ENCODE measurements at regions not wholly inside any gene's neighbourhood (a gene's known extent, or its start where the extent isn't known, plus 50 kb on each side); places are given as distances from the start of the nearest gene placed in this dataset.

DNA sequence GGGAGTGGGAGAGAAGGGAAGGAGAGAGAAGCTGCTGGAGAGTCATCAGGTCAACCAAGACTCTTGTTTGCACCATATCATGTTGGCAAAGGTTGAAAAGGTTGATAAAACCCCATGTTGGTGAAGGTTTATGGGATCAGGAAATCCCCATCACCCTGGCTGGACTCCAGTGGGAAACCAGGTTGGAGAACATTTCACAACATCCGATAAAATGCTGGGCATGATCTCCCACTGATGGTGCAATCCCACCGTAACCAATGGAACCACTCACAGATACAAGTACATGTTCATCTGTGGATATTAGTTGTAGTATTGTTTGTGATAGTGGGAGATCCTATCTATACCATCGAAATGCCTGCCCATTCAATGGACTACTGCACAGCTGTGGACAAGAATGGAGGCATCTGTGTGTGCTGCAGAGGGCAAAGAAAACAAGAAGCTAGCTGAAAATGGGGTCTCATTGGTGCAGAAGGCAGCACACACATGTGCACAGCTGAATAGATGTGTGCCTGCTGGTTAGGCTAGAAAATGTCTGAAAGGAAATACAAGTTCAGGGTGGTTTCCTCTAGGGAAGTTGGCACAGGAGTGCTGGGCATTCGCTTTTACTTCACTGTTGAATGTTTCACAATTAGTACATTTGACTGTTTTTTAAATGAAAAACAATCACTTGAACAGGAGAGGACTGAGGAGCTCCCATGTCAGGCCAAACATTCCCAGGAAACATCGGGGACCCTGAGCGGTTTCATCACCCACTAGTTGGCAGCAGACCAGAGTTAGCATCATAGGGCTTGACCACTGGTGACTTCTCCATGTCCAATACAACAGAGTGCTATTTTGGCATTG is 80.4 kb upstream of the MGMT start:
- Histone ChIP-seq H3K4me3 (replicated peaks in 1 of 3; ENCODE audit: insufficient read depth in 1 of 3, low read depth in 1 of 3, low read length in 3 of 3) (no peak overlapping the region), H3K9me1 (replicated peaks; ENCODE audit: control insufficient read depth, extremely low read depth, insufficient read depth, low read length) (no peaks in the 10 kb centered on the region), H3K9ac (replicated peaks; ENCODE audit: extremely low read depth, insufficient read depth, low read length) (no peak overlapping the region), H3K27me3 (ENCODE audit: control insufficient read depth in 2 of 2, insufficient read depth in 2 of 2, low read length in 2 of 2) (no peaks in the 10 kb centered on the region), H3K79me2 (ENCODE audit: control insufficient read depth, insufficient read depth, low read length) (no peaks in the 10 kb centered on the region), H3K27ac (ENCODE audit: insufficient read depth, low read depth, low read length) (no peak overlapping the region), H3K9me3 (replicated peaks; ENCODE audit: control insufficient read depth, insufficient read depth, low read length) (no peaks in the 10 kb centered on the region), H3K4me2 (ENCODE audit: insufficient read depth, low read length) (no peak overlapping the region), H4K20me1 (replicated peaks; ENCODE audit: control insufficient read depth, extremely low read depth, insufficient read depth, low read length) (no peaks in the 10 kb centered on the region), H2AFZ (ENCODE audit: low read depth, low read length) (no peak overlapping the region), H3K36me3 (ENCODE audit: control insufficient read depth in 2 of 2, extremely low read depth in 1 of 2, insufficient read depth in 2 of 2, low read length in 2 of 2) (no peaks in the 10 kb centered on the region), H3K4me1 (ENCODE audit: control insufficient read depth, extremely low read depth, insufficient read depth, low read length) (no peaks in the 10 kb centered on the region)
- BruUV-seq (replicated peaks): no TSS peak
- ChIA-PET CTCF (no interaction called here), POLR2A (no interaction called here)
- intact Hi-C loops (cut with micrococcal nuclease) (no loop called here), dilution Hi-C loops (cut with MboI; ENCODE audit: extremely low pct_ligation_motif_present, low sequenced_read_pairs) (no loop called here)
- TF ChIP-seq, protein P1, sequence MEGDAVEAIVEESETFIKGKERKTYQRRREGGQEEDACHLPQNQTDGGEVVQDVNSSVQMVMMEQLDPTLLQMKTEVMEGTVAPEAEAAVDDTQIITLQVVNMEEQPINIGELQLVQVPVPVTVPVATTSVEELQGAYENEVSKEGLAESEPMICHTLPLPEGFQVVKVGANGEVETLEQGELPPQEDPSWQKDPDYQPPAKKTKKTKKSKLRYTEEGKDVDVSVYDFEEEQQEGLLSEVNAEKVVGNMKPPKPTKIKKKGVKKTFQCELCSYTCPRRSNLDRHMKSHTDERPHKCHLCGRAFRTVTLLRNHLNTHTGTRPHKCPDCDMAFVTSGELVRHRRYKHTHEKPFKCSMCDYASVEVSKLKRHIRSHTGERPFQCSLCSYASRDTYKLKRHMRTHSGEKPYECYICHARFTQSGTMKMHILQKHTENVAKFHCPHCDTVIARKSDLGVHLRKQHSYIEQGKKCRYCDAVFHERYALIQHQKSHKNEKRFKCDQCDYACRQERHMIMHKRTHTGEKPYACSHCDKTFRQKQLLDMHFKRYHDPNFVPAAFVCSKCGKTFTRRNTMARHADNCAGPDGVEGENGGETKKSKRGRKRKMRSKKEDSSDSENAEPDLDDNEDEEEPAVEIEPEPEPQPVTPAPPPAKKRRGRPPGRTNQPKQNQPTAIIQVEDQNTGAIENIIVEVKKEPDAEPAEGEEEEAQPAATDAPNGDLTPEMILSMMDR (IDR thresholded peaks at IDR 0.05; ENCODE audit: extremely low read depth in 1 of 2, insufficient read depth in 1 of 2, low read depth in 1 of 2, low read length in 2 of 2): no peak
- no peak for TF ChIP-seq POLR2A (IDR thresholded peaks at IDR 0.05; ENCODE audit: low read depth, low read length)
- TF ChIP-seq FOS (IDR thresholded peaks at IDR 0.05; ENCODE audit: borderline replicate concordance, insufficient read depth, low read length): no peak
- TF ChIP-seq EZH2 (IDR thresholded peaks at IDR 0.05; ENCODE audit: borderline replicate concordance, low read depth, low read length, severe bottlenecking): no peak
- TF ChIP-seq MYC (IDR thresholded peaks at IDR 0.05; ENCODE audit: low read depth, low read length): no peak
- TF ChIP-seq, protein P2, sequence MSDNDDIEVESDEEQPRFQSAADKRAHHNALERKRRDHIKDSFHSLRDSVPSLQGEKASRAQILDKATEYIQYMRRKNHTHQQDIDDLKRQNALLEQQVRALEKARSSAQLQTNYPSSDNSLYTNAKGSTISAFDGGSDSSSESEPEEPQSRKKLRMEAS (IDR thresholded peaks at IDR 0.05; ENCODE audit: insufficient read depth, insufficient read length): no peak
- TF ChIP-seq POLR2AphosphoS5 (IDR thresholded peaks at IDR 0.05; ENCODE audit: insufficient read depth, low read depth, low read length): no peak
- no peak for TF ChIP-seq GATA2 (IDR thresholded peaks at IDR 0.05; ENCODE audit: insufficient read depth, insufficient read length, low read depth, low read length)
- TF ChIP-seq JUN (IDR thresholded peaks at IDR 0.05; ENCODE audit: borderline replicate concordance, insufficient read depth, insufficient read length, low read depth): no peak
- DNase-seq (ENCODE audit: low read depth, low spot score): peak; percentile 2
- no peak for FAIRE-seq
